Body of pancreas (tissue), 4 donors: ENCODE measurements at regions not wholly inside any gene's neighbourhood (a gene's known extent, or its start where the extent isn't known, plus 50 kb on each side); places are given as distances from the start of the nearest gene placed in this dataset.

Source experiments
- POLR2A ChIP-seq, 3 donors: fragments of 450-650 bp; IDR thresholded peaks; one replicate each; pipeline ENCODE4 v1.6.1; 2016; ENCODE audit warnings: antibody characterized with exemption in 3 of 3, mild to moderate bottlenecking in 2 of 3
- TF ChIP-seq, protein P1 (sequence below), 7 experiments: fragments of 450-650 bp in 4 of 7; fragments of 200-600 bp in 3 of 7; sonication (generic) in 3 of 7; IDR thresholded peaks; one replicate each; pipeline ENCODE4 v1.5.1; 2016 to 2019; ENCODE audit warnings: antibody characterized with exemption in 7 of 7

DNA sequence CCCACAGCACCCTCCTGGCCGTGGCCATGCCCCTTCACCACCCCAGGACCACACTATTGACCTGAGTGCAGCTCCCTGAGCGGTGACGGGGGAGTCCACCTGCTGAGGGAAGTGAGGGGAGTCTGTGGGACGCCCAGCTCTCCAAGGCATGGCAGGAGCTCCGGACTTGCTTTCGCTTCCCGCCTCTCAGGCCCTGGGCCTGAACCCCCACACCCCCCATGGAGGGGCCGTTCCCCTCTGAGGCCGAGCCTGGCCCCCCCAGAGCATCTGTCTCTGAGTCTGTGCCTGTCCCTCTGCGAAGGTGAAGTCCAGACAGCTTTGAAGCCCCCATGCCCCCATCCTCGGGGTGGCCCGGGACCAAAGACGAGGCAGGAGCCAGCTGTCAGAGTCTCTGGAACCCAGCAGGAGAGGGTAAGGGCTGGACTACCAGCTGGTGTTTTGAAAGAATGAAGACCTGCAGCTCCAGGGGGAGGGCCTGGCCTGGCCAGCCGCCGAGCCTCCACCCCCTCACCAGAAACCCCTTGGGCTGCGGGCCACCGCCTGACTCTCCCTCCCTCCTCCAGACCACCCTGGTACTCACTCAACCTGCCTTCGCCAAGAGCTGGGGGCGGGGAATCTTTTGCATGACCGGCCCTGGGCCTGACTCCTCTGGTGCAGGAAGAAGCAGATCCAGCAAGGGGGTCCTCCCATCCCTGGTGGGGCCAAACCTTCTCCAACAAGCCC, 114.0 kb downstream of the PDGFA start:
- TF ChIP-seq POLR2A (IDR thresholded peaks at IDR 0.05) = no peak
- TF ChIP-seq, protein P1, sequence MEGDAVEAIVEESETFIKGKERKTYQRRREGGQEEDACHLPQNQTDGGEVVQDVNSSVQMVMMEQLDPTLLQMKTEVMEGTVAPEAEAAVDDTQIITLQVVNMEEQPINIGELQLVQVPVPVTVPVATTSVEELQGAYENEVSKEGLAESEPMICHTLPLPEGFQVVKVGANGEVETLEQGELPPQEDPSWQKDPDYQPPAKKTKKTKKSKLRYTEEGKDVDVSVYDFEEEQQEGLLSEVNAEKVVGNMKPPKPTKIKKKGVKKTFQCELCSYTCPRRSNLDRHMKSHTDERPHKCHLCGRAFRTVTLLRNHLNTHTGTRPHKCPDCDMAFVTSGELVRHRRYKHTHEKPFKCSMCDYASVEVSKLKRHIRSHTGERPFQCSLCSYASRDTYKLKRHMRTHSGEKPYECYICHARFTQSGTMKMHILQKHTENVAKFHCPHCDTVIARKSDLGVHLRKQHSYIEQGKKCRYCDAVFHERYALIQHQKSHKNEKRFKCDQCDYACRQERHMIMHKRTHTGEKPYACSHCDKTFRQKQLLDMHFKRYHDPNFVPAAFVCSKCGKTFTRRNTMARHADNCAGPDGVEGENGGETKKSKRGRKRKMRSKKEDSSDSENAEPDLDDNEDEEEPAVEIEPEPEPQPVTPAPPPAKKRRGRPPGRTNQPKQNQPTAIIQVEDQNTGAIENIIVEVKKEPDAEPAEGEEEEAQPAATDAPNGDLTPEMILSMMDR (IDR thresholded peaks at IDR 0.05) = no peak
